SK-N-SH (cell line): ENCODE measurements at regions not wholly inside any gene's neighbourhood (a gene's known extent, or its start where the extent isn't known, plus 50 kb on each side); places are given as distances from the start of the nearest gene placed in this dataset.

Source experiments
- EP300 ChIP-seq, 2 experiments: IDR thresholded peaks; 2 replicates each; pipeline versions ENCODE4 v1.4.0 to v1.6.1; 2012; ENCODE audit warnings: borderline replicate concordance in 1 of 2, low read depth in 1 of 2, low read length in 1 of 2
- GABPA ChIP-seq: IDR thresholded peaks from 2 replicates; pipeline ENCODE4 v1.4.0; 2012; ENCODE audit warnings: low read depth, mild to moderate bottlenecking
- JUND ChIP-seq: IDR thresholded peaks from 2 replicates; pipeline ENCODE4 v1.4.0; 2012
- MEF2A ChIP-seq: IDR thresholded peaks from 2 replicates; pipeline ENCODE4 v1.4.0; 2012; ENCODE audit warnings: low read depth, borderline replicate concordance
- NFIC ChIP-seq: IDR thresholded peaks from 2 replicates; pipeline ENCODE4 v1.4.0; 2012; ENCODE audit warnings: borderline replicate concordance
- POLR2AphosphoS5 ChIP-seq: IDR thresholded peaks from 2 replicates; pipeline ENCODE4 v1.6.1; 2012; ENCODE audit warnings: low read depth, low read length
- RAD21 ChIP-seq: IDR thresholded peaks from 2 replicates; pipeline ENCODE4 v1.6.1; 2012; ENCODE audit warnings: mild to moderate bottlenecking, low read length
- RCOR1 ChIP-seq: fragments of 150-350 bp; IDR thresholded peaks from 2 replicates; pipeline ENCODE4 v1.6.1; 2017; ENCODE audit warnings: antibody characterized with exemption, low read length
- YY1 ChIP-seq: IDR thresholded peaks from 2 replicates; pipeline ENCODE4 v1.4.0; 2012; ENCODE audit warnings: low read depth, mild to moderate bottlenecking
- TF ChIP-seq, protein P1 (sequence below): IDR thresholded peaks from 2 replicates; pipeline ENCODE4 v1.6.1; 2012; ENCODE audit warnings: mild to moderate bottlenecking, low read depth, low read length, moderate library complexity
- TF ChIP-seq, protein P2 (sequence below): IDR thresholded peaks from 2 replicates; pipeline ENCODE4 v1.4.0; 2012; ENCODE audit warnings: low read depth
- TF ChIP-seq, protein P3 (sequence below): fragments of 200-600 bp; sonication (generic); IDR thresholded peaks from 2 replicates; pipeline ENCODE4 v1.6.1; 2017; ENCODE audit warnings: antibody characterized with exemption, mild to moderate bottlenecking, moderate library complexity

DNA sequence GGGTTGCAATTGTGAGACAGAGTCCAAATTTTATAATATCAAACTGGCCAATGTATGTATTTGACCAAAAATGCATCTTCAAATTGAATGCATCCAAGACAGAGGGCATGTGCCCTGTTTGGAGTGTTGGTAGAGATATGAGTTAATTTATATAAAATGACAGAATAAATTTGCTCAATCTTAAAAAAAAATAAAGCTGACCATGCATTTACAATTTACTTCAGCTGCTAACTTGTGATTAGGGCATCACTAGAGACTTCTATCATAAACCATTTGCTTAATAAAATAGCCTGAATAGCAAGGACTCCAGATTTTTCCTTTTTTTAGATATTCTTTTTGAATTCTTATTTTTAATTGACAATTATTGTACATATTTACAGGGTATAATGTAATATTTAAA is 1345.8 kb downstream of the CDH11 start:
- TF ChIP-seq, protein P1, sequence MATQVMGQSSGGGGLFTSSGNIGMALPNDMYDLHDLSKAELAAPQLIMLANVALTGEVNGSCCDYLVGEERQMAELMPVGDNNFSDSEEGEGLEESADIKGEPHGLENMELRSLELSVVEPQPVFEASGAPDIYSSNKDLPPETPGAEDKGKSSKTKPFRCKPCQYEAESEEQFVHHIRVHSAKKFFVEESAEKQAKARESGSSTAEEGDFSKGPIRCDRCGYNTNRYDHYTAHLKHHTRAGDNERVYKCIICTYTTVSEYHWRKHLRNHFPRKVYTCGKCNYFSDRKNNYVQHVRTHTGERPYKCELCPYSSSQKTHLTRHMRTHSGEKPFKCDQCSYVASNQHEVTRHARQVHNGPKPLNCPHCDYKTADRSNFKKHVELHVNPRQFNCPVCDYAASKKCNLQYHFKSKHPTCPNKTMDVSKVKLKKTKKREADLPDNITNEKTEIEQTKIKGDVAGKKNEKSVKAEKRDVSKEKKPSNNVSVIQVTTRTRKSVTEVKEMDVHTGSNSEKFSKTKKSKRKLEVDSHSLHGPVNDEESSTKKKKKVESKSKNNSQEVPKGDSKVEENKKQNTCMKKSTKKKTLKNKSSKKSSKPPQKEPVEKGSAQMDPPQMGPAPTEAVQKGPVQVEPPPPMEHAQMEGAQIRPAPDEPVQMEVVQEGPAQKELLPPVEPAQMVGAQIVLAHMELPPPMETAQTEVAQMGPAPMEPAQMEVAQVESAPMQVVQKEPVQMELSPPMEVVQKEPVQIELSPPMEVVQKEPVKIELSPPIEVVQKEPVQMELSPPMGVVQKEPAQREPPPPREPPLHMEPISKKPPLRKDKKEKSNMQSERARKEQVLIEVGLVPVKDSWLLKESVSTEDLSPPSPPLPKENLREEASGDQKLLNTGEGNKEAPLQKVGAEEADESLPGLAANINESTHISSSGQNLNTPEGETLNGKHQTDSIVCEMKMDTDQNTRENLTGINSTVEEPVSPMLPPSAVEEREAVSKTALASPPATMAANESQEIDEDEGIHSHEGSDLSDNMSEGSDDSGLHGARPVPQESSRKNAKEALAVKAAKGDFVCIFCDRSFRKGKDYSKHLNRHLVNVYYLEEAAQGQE = no peak
- TF ChIP-seq, protein P2, sequence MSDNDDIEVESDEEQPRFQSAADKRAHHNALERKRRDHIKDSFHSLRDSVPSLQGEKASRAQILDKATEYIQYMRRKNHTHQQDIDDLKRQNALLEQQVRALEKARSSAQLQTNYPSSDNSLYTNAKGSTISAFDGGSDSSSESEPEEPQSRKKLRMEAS = no peak
- TF ChIP-seq RAD21 (no peak), JUND (no peak), GABPA (no peak), POLR2AphosphoS5 (no peak), NFIC (no peak), RCOR1 (no peak), MEF2A (no peak), EP300 (IDR thresholded peaks at IDR 0.05; ENCODE audit: borderline replicate concordance in 1 of 2, low read depth in 1 of 2, low read length in 1 of 2) (no peak), YY1 (no peak)
- TF ChIP-seq, protein P3, sequence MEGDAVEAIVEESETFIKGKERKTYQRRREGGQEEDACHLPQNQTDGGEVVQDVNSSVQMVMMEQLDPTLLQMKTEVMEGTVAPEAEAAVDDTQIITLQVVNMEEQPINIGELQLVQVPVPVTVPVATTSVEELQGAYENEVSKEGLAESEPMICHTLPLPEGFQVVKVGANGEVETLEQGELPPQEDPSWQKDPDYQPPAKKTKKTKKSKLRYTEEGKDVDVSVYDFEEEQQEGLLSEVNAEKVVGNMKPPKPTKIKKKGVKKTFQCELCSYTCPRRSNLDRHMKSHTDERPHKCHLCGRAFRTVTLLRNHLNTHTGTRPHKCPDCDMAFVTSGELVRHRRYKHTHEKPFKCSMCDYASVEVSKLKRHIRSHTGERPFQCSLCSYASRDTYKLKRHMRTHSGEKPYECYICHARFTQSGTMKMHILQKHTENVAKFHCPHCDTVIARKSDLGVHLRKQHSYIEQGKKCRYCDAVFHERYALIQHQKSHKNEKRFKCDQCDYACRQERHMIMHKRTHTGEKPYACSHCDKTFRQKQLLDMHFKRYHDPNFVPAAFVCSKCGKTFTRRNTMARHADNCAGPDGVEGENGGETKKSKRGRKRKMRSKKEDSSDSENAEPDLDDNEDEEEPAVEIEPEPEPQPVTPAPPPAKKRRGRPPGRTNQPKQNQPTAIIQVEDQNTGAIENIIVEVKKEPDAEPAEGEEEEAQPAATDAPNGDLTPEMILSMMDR = no peak
